ENCODE measurements at regions not wholly inside any gene's neighbourhood (a gene's known extent, or its start where the extent isn't known, plus 50 kb on each side); places are given as distances from the start of the nearest gene placed in this dataset.

DNA sequence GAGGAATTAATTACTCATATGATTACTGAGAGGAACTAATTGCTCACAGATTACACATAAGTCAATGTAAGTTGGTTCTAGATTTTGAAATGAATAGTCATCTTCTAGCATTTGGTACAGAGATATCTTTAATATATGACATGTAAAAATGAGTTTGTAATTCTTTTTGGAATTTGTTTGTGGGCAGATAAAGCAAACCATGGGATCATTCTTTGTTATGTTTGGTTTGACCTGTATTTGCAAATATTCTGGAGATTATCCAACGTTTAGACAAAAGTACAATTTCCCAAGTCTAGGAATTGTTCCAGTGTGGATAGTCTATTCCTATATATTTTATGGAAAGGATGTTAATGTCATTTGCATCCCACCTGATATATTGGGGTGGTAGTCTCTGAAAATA, 309.6 kb upstream of the EDNRB start:
- no peak for DNase-seq (ENCODE audit: low read depth)

- DNase-seq (ENCODE audit: low read depth): no peak
Measured at GRCh38 chr13:78227709-78228108, 309.1 kb upstream of the EDNRB start.

DNA sequence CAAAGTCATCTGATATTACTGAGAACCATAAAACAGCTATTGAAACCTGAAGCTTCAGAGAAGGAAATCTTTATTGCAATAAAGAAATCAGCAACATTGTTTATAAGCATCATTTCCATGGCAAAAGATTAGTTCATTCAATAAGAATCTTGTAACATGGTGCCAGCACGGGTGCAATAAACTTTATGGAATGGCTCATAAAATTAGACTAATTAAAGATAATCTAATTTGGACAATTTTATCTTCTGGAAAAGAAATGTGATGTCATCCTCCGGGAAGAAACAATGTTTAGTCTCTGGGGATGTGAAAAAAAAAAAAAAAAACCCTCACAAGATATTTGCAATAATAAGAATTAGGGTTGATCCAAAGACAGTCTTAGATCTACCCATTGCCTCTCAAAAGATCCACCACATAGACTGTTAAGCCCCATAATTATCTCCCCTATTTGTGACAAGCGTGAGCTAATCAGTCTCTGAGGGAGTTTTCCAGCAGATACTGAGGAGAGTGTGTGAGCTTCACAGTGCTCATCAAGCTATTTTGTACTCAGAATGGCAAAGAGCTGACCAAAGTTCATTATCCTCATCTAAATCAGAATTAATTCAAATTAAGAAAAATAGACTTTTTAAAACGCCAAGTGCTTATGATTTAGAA, 297.0 kb upstream of the EDNRB start:
- no peak for DNase-seq (ENCODE audit: low read depth)

DNA sequence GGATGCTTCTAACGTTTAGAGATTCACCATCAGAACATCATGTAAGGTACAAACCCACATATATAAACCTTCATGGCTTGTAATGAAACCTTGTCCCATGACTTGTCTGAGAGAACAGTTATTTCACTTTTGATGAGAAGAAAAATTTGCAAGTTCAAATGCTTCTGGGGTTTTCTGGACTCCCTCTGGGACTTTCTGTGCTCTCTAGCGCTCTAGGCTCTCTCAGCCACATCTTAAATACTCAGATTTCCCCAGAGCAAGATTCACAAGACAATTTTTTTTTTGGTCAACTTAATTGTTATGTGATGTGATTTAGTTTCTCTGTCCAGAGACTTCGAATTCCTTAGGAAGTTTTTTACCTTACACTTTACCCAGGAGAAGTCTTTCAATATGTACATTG, 282.8 kb upstream of the EDNRB start:
- no peak for DNase-seq (ENCODE audit: low read depth)

GRCh38 chr13:78198821-78199220, 280.2 kb upstream of the EDNRB start:
- no peak for DNase-seq (ENCODE audit: low read depth)

- no peak for DNase-seq (ENCODE audit: low read depth)
Measured at GRCh38 chr13:78198419-78198818, 279.8 kb upstream of the EDNRB start.

GRCh38 chr13:78197231-78197630, 278.6 kb upstream of the EDNRB start:
- DNase-seq (ENCODE audit: low read depth): no peak

GRCh38 chr13:78194904-78195639, 276.4 kb upstream of the EDNRB start:
- no peak for DNase-seq (ENCODE audit: low read depth)

GRCh38 chr13:78193846-78194245, 275.2 kb upstream of the EDNRB start:
- no peak for DNase-seq (ENCODE audit: low read depth)

DNA sequence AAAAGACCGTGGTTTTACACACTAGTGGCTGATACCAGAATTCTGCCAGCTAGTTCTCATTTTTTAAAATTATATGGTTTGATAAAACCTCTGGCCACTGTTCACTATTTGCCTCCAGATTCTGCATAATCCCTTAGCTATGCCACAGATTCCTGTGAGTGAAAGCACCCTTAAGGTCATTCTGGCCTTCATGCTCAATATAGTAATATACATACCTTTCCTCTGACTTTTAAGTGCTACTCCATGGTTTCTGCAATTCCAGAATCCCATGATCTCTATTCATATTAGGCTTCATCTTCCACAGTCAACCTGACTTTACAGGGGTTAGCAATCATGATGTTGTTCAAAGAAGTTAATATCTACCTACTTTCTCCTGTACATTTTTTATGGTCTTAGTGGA, 274.1 kb upstream of the EDNRB start:
- no peak for DNase-seq (ENCODE audit: low read depth)

- no peak for DNase-seq (ENCODE audit: low read depth)
Measured at GRCh38 chr13:78190296-78190695, 271.7 kb upstream of the EDNRB start.

DNA sequence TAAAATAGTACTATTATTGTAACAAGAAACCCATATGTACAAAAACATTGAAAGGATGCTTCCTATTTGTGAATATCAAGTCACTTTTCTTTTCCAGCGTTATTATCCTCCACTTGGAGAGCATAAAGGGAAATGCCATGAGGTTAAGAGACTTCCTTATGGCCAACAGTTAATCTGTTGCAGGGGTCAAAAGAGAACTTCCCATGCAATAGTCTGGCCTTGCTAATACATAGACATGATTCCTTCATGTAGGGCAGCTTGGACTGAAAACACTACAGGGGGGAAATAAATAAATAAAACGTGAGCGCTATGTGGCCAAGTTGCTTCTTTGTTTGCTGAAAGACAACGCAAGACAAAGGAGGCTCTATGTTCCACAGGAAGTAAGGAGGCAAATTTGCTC, 269.1 kb upstream of the EDNRB start:
- DNase-seq (ENCODE audit: low read depth): no peak

GRCh38 chr13:78185700-78186099, 267.1 kb upstream of the EDNRB start:
- no peak for DNase-seq (ENCODE audit: low read depth)

DNA sequence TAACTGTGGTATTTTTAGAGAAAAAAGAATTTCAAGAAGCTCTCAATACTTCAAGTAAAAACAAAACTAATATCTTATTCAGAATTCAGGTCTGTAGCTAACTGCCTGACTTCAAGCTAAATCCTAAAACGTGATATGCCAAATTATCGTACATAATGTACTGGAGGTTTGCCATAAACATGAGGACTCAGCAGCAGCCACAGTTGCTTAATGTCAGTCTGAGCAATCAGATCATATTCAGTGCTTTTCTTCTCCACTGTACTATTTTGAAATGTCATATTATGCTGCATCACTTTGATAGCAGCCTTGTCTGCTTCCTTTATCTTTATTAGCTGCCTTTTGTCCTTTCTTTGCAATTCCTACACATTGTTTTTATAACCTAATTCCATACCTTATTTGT, 265.1 kb upstream of the EDNRB start:
- DNase-seq (ENCODE audit: low read depth): no peak

DNA sequence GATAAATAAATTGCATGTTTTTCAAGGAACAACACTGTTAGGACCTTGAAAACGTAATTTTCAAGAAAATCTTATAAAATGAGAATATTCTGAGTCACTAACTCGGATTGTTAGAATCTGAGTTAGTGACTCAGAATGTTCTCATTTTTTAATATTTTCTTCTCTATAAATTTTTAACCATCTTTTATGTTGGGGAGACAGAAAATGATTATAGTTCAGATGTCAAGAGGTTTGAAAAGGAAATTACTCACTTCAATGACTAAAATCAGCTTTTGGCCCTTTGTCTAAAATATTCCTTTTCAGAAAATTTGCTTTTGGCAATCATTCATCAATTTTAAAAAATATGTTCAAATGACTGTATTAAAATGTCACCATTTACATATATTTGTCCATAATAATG, 264.2 kb upstream of the EDNRB start:
- no peak for DNase-seq (ENCODE audit: low read depth)

DNA sequence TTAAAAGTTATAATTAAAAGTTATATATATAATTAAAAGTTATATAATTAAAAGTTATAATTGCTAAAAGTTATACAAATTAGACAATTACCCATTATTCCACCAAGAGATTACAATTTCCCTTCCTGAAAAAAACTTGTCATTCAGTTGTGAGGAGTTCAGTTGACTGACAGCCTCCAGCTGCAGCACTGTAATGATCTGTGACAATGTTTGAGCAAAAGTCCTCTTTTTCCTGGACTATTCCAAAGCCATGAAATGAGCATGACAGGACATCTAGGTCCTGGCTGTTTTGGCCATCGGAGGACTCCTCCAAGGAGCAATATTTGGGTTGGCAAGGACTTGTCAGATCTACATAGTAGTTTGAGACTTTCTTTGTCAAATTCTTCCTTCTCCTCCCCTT, 258.7 kb upstream of the EDNRB start:
- DNase-seq (ENCODE audit: low read depth): no peak

DNA sequence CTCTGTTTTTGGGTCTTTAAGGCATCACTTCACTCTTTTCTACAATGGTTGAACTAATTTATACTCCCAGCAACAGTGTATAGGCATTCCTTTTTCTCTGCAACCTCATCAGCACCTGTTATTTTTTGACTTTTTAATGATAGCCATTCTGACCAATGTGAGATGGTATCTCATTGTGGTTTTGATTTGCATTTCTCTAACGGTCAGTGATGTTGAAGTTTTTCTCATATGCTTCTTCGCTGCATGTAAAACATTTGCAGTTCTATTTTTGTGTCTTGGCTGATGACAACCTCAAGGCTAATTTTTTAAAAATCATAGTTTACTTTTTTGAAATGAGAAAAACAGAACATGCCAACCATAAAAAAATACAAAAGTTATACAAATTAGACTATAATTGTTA, 258.2 kb upstream of the EDNRB start:
- no peak for DNase-seq (ENCODE audit: low read depth)

DNA sequence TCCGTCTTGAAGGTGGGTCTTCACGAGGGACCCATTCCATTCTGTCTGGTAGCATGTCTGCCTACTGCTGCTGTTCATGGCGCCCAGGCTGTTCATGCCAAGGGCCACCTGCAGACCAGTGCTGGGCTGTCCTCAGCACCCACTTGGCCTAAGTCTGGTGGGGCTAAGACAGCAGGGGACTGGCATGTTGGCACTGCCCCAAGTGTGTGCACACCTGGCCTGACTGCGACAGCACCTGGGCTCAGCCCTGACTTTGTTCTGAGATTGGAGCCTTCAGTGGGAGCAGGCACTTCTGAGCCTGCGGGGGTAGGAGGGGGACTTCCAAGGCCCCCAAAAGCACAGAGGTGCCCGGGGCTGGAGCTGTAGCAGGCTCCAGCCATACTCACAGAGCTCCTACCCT, 250.8 kb upstream of the EDNRB start:
- DNase-seq (ENCODE audit: low read depth): no peak

DNA sequence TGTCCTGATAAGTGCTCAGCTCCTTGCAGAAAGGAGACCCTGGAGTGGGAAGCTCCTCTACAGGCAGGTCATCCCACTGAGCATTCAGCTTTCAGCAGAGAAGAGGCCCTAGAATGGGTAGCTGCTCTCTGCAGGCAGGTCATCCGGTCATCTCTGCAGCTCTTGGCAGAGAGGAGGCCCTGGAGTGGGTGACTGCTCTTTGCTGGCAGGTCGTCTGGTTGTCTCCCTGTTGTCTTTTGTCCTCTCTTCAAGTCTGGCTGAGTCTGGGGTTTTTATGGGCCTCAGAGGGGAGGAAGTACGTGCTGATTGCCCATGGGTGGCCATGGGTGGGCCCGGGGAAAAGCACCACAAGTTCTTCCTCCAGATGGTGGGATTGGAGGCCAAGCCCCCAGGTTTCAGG, 250.3 kb upstream of the EDNRB start:
- no peak for DNase-seq (ENCODE audit: low read depth)

DNA sequence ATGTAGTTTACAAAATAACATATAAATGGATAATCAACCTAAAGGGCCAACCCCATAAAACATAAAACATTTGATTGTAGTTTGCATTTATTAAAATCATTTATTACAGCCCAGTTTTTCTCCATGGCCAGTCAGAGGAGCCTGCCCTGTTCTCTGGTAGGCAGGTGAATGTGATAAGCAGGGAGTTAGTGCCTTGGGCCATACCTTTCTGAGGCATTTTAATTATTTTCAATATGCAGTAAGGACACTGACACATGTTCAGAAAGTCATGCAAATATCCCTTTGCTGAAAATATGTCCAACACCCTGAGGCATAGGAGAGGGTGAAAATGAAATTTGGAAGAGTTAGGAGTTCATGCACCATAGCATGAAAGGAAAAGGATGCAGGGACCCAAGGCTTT, 242.6 kb upstream of the EDNRB start:
- no peak for DNase-seq (ENCODE audit: low read depth)

DNA sequence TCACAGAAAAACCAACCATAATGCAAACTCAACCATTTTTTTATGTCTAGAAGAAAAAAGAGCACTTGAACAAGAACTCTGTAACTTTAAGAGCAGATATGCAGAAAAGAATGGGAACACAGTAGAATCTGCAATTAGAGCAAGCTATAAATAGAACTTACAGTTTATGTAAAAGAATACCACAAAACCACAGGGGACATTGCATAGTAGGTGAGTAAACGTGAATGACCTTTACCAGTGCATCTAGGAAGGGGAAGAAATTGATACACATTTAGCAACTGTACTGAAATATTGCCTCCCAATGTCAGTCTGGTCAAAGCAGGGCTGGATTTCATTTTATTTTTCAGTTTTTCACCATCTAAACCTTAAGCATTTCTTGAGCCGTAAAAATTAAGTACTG, 242.2 kb upstream of the EDNRB start:
- no peak for DNase-seq (ENCODE audit: low read depth)

DNA sequence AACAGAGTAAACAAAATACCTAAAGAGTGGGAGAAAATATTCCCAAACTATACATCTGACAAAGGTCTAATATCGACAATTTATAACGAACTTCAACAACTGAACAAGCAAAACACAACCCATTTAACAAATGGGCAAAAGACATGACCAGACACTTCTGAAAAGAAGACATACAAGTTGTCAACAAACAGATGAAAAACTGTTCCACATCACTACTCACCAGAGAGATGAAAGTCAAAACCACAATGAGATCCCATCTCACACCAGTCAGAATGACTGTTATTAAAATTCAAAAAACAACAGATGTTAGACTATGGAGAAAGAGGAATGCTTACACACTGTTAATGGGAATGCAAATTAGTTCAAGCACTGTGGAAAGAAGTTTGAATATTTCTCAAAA, 233.8 kb upstream of the EDNRB start:
- DNase-seq (ENCODE audit: low read depth): no peak

GRCh38 chr13:78147905-78148304, 229.3 kb upstream of the EDNRB start:
- no peak for DNase-seq (ENCODE audit: low read depth)

GRCh38 chr13:78145276-78145675, 226.6 kb upstream of the EDNRB start:
- DNase-seq (ENCODE audit: low read depth): no peak

Data from stimulated activated CD4-positive, alpha-beta T cell treated with anti-CD3 and anti-CD28 coated beads, Interleukin-2, amount 100 ng/mL, for 4 hours (primary cell).